H1 (cell line): ENCODE measurements at regions not wholly inside any gene's neighbourhood (a gene's known extent, or its start where the extent isn't known, plus 50 kb on each side); places are given as distances from the start of the nearest gene placed in this dataset.

ENCODE experiments used
- CTCF ChIA-PET: fragments of 300-600 bp; sonication (Branson Sonifier 250); formaldehyde crosslinking; loops from one replicate; lab custom pipeline; 2021; ENCODE audit not compliant: partially characterized antibody; lab: Charles Lee
- POLR2A ChIA-PET: fragments of 300-600 bp; sonication (Branson Sonifier 250); formaldehyde crosslinking; loops from one replicate; lab custom pipeline; 2021; ENCODE audit warnings: inconsistent platforms; ENCODE audit not compliant: partially characterized antibody; lab: Charles Lee
- DNase-seq, 2 experiments: peaks; one replicate each; pipeline versions ENCODE4 v3.0.0 to v3.0.0-alpha.2; 2010 to 2022; ENCODE audit warnings: low spot score in 2 of 2, low read depth in 1 of 2, mixed read lengths in 1 of 2
- FAIRE-seq: peaks from 2 replicates; lab custom pipeline; 2011; peaks lifted over from hg19 to GRCh38; lab: Jason Lieb, UNC
- H2AFZ ChIP-seq: 2 replicates; pipeline ENCODE4 v1.8.1; 2012; ENCODE audit warnings: low read length, inconsistent platforms
- H2AK5ac ChIP-seq: 2 replicates; pipeline ENCODE4 v1.6.1; 2013; ENCODE audit warnings: low read depth, low read length
- H2BK120ac ChIP-seq: replicated peaks from 2 replicates; pipeline ENCODE3; 2013; ENCODE audit warnings: low read depth, low read length, inconsistent platforms
- H2BK12ac ChIP-seq: 2 replicates; pipeline ENCODE4 v1.6.1; 2013; ENCODE audit warnings: low read depth, low read length
- H2BK15ac ChIP-seq: 2 replicates; pipeline ENCODE4 v1.6.1; 2013; ENCODE audit warnings: low read length
- H2BK20ac ChIP-seq: 2 replicates; pipeline ENCODE4 v1.6.1; 2013; ENCODE audit warnings: low read length
- H2BK5ac ChIP-seq: 2 replicates; pipeline ENCODE4 v1.6.1; 2013; ENCODE audit warnings: low read depth, low read length
- H3K14ac ChIP-seq: 2 replicates; pipeline ENCODE4 v1.6.1; 2013; ENCODE audit warnings: inconsistent platforms; ENCODE audit not compliant: insufficient read length
- H3K18ac ChIP-seq: 2 replicates; pipeline ENCODE4 v1.6.1; 2013; ENCODE audit warnings: low read length; ENCODE audit errors: extremely low read depth
- H3K23ac ChIP-seq: 2 replicates; pipeline ENCODE4 v1.6.1; 2013; ENCODE audit warnings: inconsistent platforms; ENCODE audit not compliant: insufficient read length
- H3K23me2 ChIP-seq: 2 replicates; pipeline ENCODE4 v1.6.1; 2013; ENCODE audit warnings: low read depth, low read length
- H3K27ac ChIP-seq: 2 replicates; pipeline ENCODE4 v1.6.1; 2011; ENCODE audit warnings: low read depth, low read length, inconsistent platforms
- H3K27me3 ChIP-seq, 4 experiments: replicated peaks in 1 of 4; 1 replicate in 1 of 4; 2 replicates in 3 of 4; pipeline versions ENCODE4 v1.6.1 to v1.8.1; 2011 to 2013; ENCODE audit warnings: low read length in 3 of 4, mild to moderate bottlenecking in 3 of 4, inconsistent platforms in 2 of 4, mixed read lengths in 2 of 4, moderate library complexity in 1 of 4; ENCODE audit not compliant: control insufficient read depth in 3 of 4, insufficient read depth in 3 of 4; ENCODE audit errors: extremely low read depth in 1 of 4
- H3K36me3 ChIP-seq, 4 experiments: 2 replicates each; pipeline versions ENCODE4 v1.6.1 to v1.8.1; 2011 to 2013; ENCODE audit warnings: mild to moderate bottlenecking in 4 of 4, low read length in 3 of 4, moderate library complexity in 2 of 4, control low read depth in 1 of 4, inconsistent platforms in 1 of 4; ENCODE audit not compliant: insufficient read depth in 4 of 4, control insufficient read depth in 2 of 4
- H3K4ac ChIP-seq: replicated peaks from 2 replicates; pipeline ENCODE3; 2013; ENCODE audit warnings: low read length, low read depth, mixed read lengths, inconsistent platforms; ENCODE audit not compliant: insufficient read length
- H3K4me1 ChIP-seq, 4 experiments: replicated peaks in 1 of 4; 1 replicate in 1 of 4; 2 replicates in 3 of 4; pipeline versions ENCODE4 v1.6.1 to v1.8.1; 2011 to 2013; ENCODE audit warnings: low read length in 3 of 4, inconsistent platforms in 2 of 4, mixed read lengths in 1 of 4; ENCODE audit not compliant: insufficient read depth in 4 of 4, control insufficient read depth in 3 of 4
- H3K4me2 ChIP-seq, 2 experiments: 2 replicates each; pipeline versions ENCODE4 v1.6.1 to v1.8.1; 2011 to 2013; ENCODE audit warnings: low read depth in 2 of 2, low read length in 2 of 2, control low read depth in 1 of 2, inconsistent platforms in 1 of 2, mild to moderate bottlenecking in 1 of 2; ENCODE audit not compliant: insufficient read depth in 1 of 2
- H3K4me3 ChIP-seq, 4 experiments: fragments of 200-600, 300-600 bp in 1 of 4; sonication (generic), shearing (Covaris generic), sonication (Bioruptor Twin) in 1 of 4; 2 replicates each; pipeline versions ENCODE4 v1.5.1 to v1.8.1; 2011 to 2016; ENCODE audit warnings: low read length in 4 of 4, low read depth in 3 of 4, control low read depth in 2 of 4, inconsistent platforms in 2 of 4, mild to moderate bottlenecking in 2 of 4, mixed read lengths in 1 of 4, moderate library complexity in 1 of 4; ENCODE audit not compliant: insufficient read depth in 2 of 4; ENCODE audit errors: extremely low read depth in 1 of 4
- H3K56ac ChIP-seq: replicated peaks from 2 replicates; pipeline ENCODE3; 2013; ENCODE audit warnings: low read depth, mild to moderate bottlenecking, mixed read lengths, low read length, inconsistent platforms; ENCODE audit not compliant: insufficient read length
- H3K79me1 ChIP-seq: 2 replicates; pipeline ENCODE4 v1.6.1; 2013; ENCODE audit warnings: low read depth, low read length, control low read depth
- H3K79me2 ChIP-seq, 2 experiments: 2 replicates each; pipeline versions ENCODE4 v1.6.1 to v1.8.1; 2012 to 2013; ENCODE audit warnings: low read length in 2 of 2, mild to moderate bottlenecking in 2 of 2, inconsistent platforms in 1 of 2; ENCODE audit not compliant: insufficient read depth in 2 of 2, control insufficient read depth in 1 of 2
- H3K9ac ChIP-seq, 4 experiments: replicated peaks in 1 of 4; 1 replicate in 1 of 4; 2 replicates in 3 of 4; pipeline versions ENCODE4 v1.6.1 to v1.8.1; 2011 to 2013; ENCODE audit warnings: low read depth in 3 of 4, low read length in 3 of 4, control low read depth in 2 of 4, mild to moderate bottlenecking in 2 of 4, moderate library complexity in 2 of 4, inconsistent platforms in 1 of 4; ENCODE audit errors: extremely low read depth in 1 of 4
- H3K9me3 ChIP-seq, 2 experiments: 2 replicates each; pipeline versions ENCODE4 v1.6.1 to v1.8.1; 2012 to 2013; ENCODE audit warnings: mild to moderate bottlenecking in 2 of 2, moderate library complexity in 2 of 2, control low read depth in 1 of 2, inconsistent platforms in 1 of 2, low read depth in 1 of 2, low read length in 1 of 2, mixed read lengths in 1 of 2; ENCODE audit not compliant: insufficient read depth in 2 of 2
- H4K20me1 ChIP-seq, 2 experiments: replicated peaks in 1 of 2; 2 replicates each; pipeline versions ENCODE3 to v1.8.1; 2011 to 2013; ENCODE audit warnings: inconsistent platforms in 2 of 2, low read length in 2 of 2, mild to moderate bottlenecking in 1 of 2; ENCODE audit not compliant: insufficient read depth in 2 of 2, control insufficient read depth in 1 of 2
- H4K5ac ChIP-seq: 2 replicates; pipeline ENCODE4 v1.6.1; 2013; ENCODE audit warnings: low read length, low read depth, mixed read lengths, inconsistent platforms; ENCODE audit not compliant: insufficient read length
- H4K8ac ChIP-seq: 2 replicates; pipeline ENCODE4 v1.8.0; 2013; ENCODE audit warnings: mild to moderate bottlenecking, moderate library complexity, low read length, inconsistent platforms; ENCODE audit not compliant: insufficient read depth; ENCODE audit errors: extremely low read depth
- H4K91ac ChIP-seq: replicated peaks from 2 replicates; pipeline ENCODE3; 2013; ENCODE audit warnings: low read length, mixed read lengths, inconsistent platforms; ENCODE audit not compliant: insufficient read length
- BRCA1 ChIP-seq: IDR thresholded peaks from 2 replicates; pipeline ENCODE4 v1.6.1; 2012; ENCODE audit warnings: low read depth, low read length, improper control_type of control experiment
- TCF12 ChIP-seq: IDR thresholded peaks from 2 replicates; pipeline ENCODE4 v1.6.1; 2011; ENCODE audit warnings: low read depth, mild to moderate bottlenecking, low read length
- WGBS, 2 experiments: shearing (Covaris generic) in 1 of 2; methylation state at CpG; one replicate each; pipeline versions ENCODE4 v1.1.6 to v1.1.7; 2013 to 2015; ENCODE audit warnings: low lambda C conversion rate in 2 of 2, mixed read lengths in 2 of 2, inconsistent platforms in 1 of 2, low coverage in 1 of 2, missing lambda C conversion rate in 1 of 2; ENCODE audit not compliant: insufficient replicate concordance in 2 of 2, insufficient coverage in 1 of 2, insufficient read length in 1 of 2; ENCODE audit errors: extremely low coverage in 1 of 2, missing lambda C conversion rate in 1 of 2; 5-methylcytosine and 5-hydroxymethylcytosine counted together

- no peaks in the 10 kb centered on the region for H3K36me3 ChIP-seq
- no peak overlapping the region for H2BK15ac ChIP-seq
- H3K79me1 ChIP-seq: no peaks in the 10 kb centered on the region
- no peak overlapping the region for H3K9ac ChIP-seq
- no peak for FAIRE-seq
- WGBS, 2 experiments: 84% methylated on average over 6 of the region's 6 CpGs; no CpG with 5 or more reads in 1 of the 2 experiments
- H4K91ac ChIP-seq: no peak overlapping the region
- no peak overlapping the region for H2BK12ac ChIP-seq
- H3K4ac ChIP-seq: no peak overlapping the region
- H2BK20ac ChIP-seq: no peak overlapping the region
- no peak overlapping the region for H2AFZ ChIP-seq
- H4K8ac ChIP-seq: no peak overlapping the region
- no peak overlapping the region for H3K4me2 ChIP-seq
- no peak overlapping the region for H3K27ac ChIP-seq
- peaks cover 4 to 20% (median 8%) of the 10 kb centered on the region in 4 experiments; a peak in 4 of 7 replicates for H3K4me1 ChIP-seq
- no peaks in the 10 kb centered on the region for H3K27me3 ChIP-seq
- no peak overlapping the region for H3K14ac ChIP-seq
- ChIA-PET CTCF (interaction anchor here (0.6 to 1.5 kb wide), 2 partner anchors 39 to 460 kb away, joined by 3 read pairs; no protein-coding TSS in a partner anchor), POLR2A (no interaction called here)
- H3K56ac ChIP-seq: no peak overlapping the region
- H3K18ac ChIP-seq: no peak overlapping the region
- H3K23ac ChIP-seq: no peak overlapping the region
- H3K9me3 ChIP-seq: no peaks in the 10 kb centered on the region
- no peaks in the 10 kb centered on the region for H4K20me1 ChIP-seq
- no peak overlapping the region for H2AK5ac ChIP-seq
- no peaks in the 10 kb centered on the region for H3K23me2 ChIP-seq
- no peak for DNase-seq
- no peaks in the 10 kb centered on the region for H3K79me2 ChIP-seq
- H2BK120ac ChIP-seq: no peak overlapping the region
- H3K4me3 ChIP-seq: no peak overlapping the region
- H2BK5ac ChIP-seq: no peak overlapping the region
- TF ChIP-seq TCF12 (no peak), BRCA1 (no peak)
- no peak overlapping the region for H4K5ac ChIP-seq
Observed at GRCh38 chr21:35510957-35511695, 462.0 kb upstream of the RUNX1 start.
